ENCODE measurements at regions not wholly inside any gene's neighbourhood (a gene's known extent, or its start where the extent isn't known, plus 50 kb on each side); places are given as distances from the start of the nearest gene placed in this dataset.
"Not testable (repeated sequence)": the region's sequence is repeated elsewhere in the genome, so short reads cannot be mapped to it uniquely, and the experiment has no call there.

DNA sequence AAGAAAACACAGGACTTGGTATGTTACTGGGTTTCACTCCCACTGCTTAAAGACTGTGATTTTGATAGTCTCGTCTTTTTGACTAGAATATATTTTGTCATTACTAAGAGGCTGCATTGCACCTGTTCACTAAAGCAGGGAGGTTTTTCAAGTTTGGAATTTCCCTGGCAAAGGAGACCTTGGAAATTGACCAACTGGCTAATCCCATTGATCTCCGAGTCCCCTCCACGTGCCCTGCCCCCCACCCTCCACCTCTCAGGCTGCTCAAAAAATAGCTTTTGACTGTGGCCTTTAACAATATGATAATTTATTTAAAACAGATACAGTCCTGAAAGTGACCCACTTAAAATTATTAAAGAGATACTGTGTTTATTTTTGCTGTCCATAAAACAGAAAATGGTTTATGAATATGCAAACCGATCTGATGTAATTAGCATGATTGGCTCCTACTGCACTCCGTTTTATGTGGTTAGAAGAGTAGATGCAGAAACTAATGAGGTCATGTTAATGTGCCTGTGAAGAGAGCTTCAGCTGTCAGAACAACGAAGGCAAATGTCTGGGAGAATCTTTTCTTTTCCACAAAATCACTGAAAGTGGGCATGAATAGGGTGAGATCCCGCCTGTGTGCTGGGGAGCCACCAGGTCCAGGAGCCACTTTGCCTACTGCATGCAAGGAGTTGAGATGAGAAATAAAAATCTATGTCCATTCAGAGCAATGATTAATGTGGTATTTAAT lies 361.5 kb downstream of the RRAGC start:
- DNase-seq = no peak

GRCh38 chr1:38493306-38493705 lies 366.3 kb downstream of the RRAGC start:
- DNase-seq = not testable (repeated sequence)

DNA sequence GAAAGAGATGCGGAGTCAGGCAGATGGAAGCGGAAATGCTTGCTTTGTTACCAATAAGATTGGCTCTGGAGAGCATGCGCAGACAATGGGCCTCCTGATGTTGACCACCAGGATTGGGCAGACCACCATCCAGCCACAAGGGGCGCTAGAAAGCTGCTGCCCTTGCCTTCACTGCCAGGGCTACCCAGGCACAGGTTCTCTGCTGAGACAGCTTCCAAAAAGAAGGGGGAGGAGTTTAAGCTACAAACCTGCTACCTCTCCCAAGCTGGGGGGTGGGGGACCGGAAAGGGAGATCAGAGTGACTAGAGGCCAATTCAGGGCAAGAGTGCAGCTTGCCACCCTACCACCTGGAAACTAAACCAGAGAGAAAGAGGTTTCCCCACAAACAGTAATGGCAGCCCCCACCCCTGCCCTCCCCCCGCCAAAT lies 369.7 kb downstream of the RRAGC start:
- peak in 1 of 2 experiments; percentile 45 for DNase-seq

- DNase-seq = no peak
These were observed 371.2 kb downstream of the RRAGC start for GRCh38 chr1:38488162-38488898.

DNA sequence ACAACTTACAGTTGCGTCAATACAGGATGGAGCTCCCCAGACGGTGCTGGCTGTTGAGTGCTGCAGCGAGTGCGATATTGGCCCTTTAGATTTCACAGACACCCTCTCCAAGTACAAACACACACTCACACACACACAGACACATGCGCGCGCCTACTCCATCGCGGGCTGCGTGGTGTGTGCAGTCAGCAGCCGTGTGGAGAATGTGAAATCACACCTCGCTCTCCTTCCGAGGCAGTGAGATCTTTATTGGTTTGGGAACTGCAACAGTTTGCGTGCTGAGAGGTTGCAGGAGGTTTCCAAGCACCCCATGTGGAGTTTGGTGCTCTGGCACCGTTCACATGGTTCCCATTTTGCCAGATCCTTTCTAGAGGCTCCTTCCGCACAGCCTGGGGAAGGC lies 372.2 kb downstream of the RRAGC start:
- DNase-seq = no peak

DNA sequence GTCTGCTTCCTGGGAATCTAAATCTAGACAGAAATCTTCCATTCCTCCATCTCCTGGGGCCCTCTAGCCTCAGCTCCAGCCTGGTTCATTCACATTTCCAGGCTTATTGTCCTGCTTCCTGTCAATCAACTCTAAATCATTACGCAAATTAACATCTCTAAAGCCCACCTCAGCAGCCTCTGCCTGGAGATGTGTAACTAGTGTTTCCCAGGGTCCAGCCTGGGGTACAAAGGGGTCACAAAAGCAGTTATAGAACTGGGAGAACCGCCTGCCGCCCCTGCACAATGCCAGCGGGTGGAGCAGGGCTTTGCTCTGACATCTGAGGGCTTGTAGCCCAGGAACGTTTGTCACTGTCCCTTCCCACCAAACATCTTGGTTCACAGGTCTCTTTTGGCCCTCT lies 373.5 kb downstream of the RRAGC start:
- DNase-seq = no peak

- DNase-seq = no peak
These were observed 377.4 kb downstream of the RRAGC start for GRCh38 chr1:38481871-38482826.

DNA sequence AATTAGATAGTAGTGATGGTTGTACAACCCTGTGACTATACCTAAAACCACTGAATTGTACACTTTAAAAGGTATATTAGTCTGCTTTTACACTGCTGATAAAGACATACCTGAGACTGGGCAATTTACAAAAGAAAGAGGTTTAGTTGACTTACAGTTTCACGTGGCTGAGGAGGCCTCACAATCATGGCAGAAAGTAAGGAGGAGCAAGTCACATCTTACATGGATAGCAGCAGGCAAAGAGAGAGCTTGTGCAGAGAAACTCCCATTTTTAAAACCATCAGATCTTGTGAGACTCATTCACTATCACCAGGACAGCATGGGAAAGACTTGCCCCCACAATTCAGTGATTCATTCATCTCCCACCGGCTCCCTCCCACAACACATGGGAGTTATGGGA lies 379.9 kb downstream of the RRAGC start:
- DNase-seq = not testable (repeated sequence)

DNA sequence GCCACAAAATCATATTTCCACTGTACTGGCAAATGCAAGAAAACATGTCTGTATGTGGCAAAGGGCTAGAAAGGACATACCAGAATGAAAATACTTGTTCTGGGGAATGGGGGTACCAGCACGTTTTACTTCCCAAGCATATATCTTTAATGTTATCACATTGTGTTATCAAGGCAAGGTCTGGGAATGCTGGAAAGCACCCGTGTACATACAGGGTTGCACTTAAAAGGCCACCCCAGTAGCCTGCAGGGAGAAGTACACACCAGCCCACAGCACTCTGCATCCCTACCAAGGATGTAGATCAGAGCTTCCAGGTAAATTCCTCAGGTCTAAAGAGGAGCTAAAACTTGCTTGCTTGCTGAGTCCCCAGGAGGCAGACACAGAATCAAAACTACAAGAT lies 381.8 kb downstream of the RRAGC start:
- DNase-seq = no peak

DNA sequence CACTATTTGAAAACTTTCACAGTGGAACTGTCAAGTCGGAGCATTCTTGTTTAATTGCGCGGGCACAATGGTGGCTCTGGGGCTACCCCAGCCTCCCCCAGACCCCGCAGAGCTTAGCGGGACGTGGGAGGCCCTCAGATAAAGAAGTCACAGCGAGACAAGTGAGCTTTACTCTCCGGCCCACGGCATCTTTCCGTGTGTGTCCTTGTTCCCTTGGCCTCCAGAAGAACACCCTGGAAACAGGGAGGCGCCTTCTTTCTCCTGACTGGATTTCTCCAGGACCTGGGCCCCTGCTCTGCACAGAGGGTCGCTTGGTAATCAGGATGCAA lies 382.8 kb downstream of the RRAGC start:
- DNase-seq = no peak

- DNase-seq = no peak
These were observed 383.3 kb downstream of the RRAGC start for GRCh38 chr1:38476111-38476849.

DNA sequence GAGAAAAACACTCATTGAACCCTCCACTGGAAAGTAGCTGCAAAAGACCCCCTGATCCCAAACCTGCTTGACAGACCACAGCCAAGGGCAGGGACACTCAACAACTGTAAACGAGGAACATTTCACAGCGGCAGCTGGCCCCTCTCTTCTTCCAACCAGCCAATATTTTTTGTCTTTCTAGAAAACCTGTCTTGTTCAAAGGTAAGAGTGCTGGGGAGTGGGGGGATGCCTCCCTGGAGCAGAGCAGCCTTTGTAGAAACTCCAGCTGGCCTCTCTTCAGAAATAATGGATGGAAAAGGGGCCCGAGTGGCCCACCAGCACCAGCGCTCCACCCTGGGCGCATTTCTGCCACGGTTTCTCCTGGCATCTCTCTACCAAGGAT lies 384.0 kb downstream of the RRAGC start:
- DNase-seq = no peak

GRCh38 chr1:38474738-38475623 lies 384.6 kb downstream of the RRAGC start:
- DNase-seq = no peak

DNA sequence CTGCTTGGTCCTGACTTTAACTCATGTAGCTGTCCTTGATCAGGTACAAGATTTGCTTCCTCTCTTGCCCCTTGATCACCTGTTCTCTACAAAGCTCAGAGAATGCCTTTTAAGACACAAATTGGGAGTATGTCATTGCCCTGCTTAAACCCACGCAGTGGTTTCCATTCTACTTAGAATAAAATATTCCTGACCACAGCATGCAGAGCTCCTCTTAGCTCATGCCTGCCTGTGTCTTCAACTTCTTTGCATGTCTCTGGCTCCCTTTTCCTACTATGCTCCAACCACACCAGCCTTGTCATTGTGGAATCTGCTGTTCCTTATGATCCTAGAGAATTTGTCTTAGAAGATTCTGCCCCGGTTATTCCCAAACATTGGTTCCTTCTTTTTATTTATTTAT lies 393.1 kb downstream of the RRAGC start:
- no peak for DNase-seq

DNA sequence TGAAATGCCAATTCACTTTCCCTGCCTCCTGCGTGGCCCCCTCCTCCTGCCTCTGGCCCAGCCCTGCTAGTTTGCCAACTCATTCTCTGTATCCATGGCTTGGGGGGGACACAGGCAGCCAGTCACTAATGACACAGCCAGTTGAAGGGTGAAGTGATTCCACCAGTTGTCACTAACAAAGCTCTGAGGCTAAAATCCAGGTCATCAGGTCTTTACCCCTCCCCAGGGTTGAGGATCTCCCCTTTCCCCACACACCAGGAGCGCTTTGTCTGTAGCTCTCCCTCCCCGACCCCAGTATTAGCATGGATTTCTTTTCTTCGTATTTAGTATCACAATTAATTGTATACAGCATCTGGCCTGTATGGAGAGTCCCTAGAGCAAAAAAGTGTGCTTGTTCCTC lies 394.1 kb downstream of the RRAGC start:
- DNase-seq = no peak

GRCh38 chr1:38464071-38464661 lies 395.4 kb downstream of the RRAGC start:
- no peak for DNase-seq

- DNase-seq = no peak
These were observed 396.5 kb downstream of the RRAGC start for GRCh38 chr1:38463074-38463473.

GRCh38 chr1:38456531-38456876 lies 403.1 kb downstream of the RRAGC start:
- DNase-seq = no peak

DNA sequence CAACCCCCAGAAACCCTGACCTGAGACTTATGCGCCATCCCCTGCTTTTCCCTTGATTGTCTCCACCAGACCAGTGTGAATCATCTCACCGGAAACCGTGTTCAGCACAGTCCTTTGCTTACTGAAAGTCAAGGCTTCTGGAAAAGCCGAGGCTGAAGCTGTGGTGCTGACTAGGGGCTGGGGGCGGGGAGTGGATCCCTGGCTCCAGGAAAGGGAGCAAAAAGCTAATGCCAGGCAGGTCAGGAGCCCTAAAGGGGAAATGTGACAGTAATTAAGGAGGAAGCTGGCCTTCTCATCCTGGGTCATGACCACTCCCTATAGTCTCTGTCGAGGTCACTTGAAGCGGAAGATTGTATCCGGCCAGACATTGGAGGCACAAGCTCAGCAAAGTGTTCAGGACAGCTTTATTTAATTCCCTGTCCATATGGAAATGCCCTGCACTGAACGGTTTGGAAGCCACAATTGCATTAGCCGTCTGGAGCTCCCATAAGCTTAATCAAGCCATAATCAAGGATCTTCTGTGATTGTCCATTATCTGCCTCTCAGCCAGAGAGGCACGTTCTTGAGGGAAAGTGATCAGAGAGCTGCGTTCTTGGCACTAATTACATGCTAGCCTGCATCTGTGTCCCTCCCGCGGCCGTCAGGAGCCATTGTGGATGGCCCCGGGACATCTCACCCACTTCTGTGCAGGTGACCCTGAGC lies 403.6 kb downstream of the RRAGC start:
- DNase-seq = no peak

GRCh38 chr1:38454749-38455441 lies 404.7 kb downstream of the RRAGC start:
- no peak for DNase-seq

Measured in NCI-H1930 (cell line).